H1 (cell line): ENCODE measurements at regions not wholly inside any gene's neighbourhood (a gene's known extent, or its start where the extent isn't known, plus 50 kb on each side); places are given as distances from the start of the nearest gene placed in this dataset.

Experiments
- CTCF ChIA-PET: fragments of 300-600 bp; sonication (Branson Sonifier 250); formaldehyde crosslinking; loops from one replicate; lab custom pipeline; 2021; ENCODE audit not compliant: partially characterized antibody; lab: Charles Lee
- POLR2A ChIA-PET: fragments of 300-600 bp; sonication (Branson Sonifier 250); formaldehyde crosslinking; loops from one replicate; lab custom pipeline; 2021; ENCODE audit warnings: inconsistent platforms; ENCODE audit not compliant: partially characterized antibody; lab: Charles Lee
- DNase-seq, 2 experiments: peaks; one replicate each; pipeline versions ENCODE4 v3.0.0 to v3.0.0-alpha.2; 2010 to 2022; ENCODE audit warnings: low spot score in 2 of 2, low read depth in 1 of 2, mixed read lengths in 1 of 2
- FAIRE-seq: peaks from 2 replicates; lab custom pipeline; 2011; peaks lifted over from hg19 to GRCh38; lab: Jason Lieb, UNC
- H2AFZ ChIP-seq: 2 replicates; pipeline ENCODE4 v1.8.1; 2012; ENCODE audit warnings: low read length, inconsistent platforms
- H2AK5ac ChIP-seq: 2 replicates; pipeline ENCODE4 v1.6.1; 2013; ENCODE audit warnings: low read depth, low read length
- H2BK120ac ChIP-seq: replicated peaks from 2 replicates; pipeline ENCODE3; 2013; ENCODE audit warnings: low read depth, low read length, inconsistent platforms
- H2BK12ac ChIP-seq: 2 replicates; pipeline ENCODE4 v1.6.1; 2013; ENCODE audit warnings: low read depth, low read length
- H2BK15ac ChIP-seq: 2 replicates; pipeline ENCODE4 v1.6.1; 2013; ENCODE audit warnings: low read length
- H2BK20ac ChIP-seq: 2 replicates; pipeline ENCODE4 v1.6.1; 2013; ENCODE audit warnings: low read length
- H2BK5ac ChIP-seq: 2 replicates; pipeline ENCODE4 v1.6.1; 2013; ENCODE audit warnings: low read depth, low read length
- H3K14ac ChIP-seq: 2 replicates; pipeline ENCODE4 v1.6.1; 2013; ENCODE audit warnings: inconsistent platforms; ENCODE audit not compliant: insufficient read length
- H3K18ac ChIP-seq: 2 replicates; pipeline ENCODE4 v1.6.1; 2013; ENCODE audit warnings: low read length; ENCODE audit errors: extremely low read depth
- H3K23ac ChIP-seq: 2 replicates; pipeline ENCODE4 v1.6.1; 2013; ENCODE audit warnings: inconsistent platforms; ENCODE audit not compliant: insufficient read length
- H3K23me2 ChIP-seq: 2 replicates; pipeline ENCODE4 v1.6.1; 2013; ENCODE audit warnings: low read depth, low read length
- H3K27ac ChIP-seq: 2 replicates; pipeline ENCODE4 v1.6.1; 2011; ENCODE audit warnings: low read depth, low read length, inconsistent platforms
- H3K27me3 ChIP-seq, 4 experiments: replicated peaks in 1 of 4; 1 replicate in 1 of 4; 2 replicates in 3 of 4; pipeline versions ENCODE4 v1.6.1 to v1.8.1; 2011 to 2013; ENCODE audit warnings: low read length in 3 of 4, mild to moderate bottlenecking in 3 of 4, inconsistent platforms in 2 of 4, mixed read lengths in 2 of 4, moderate library complexity in 1 of 4; ENCODE audit not compliant: control insufficient read depth in 3 of 4, insufficient read depth in 3 of 4; ENCODE audit errors: extremely low read depth in 1 of 4
- H3K36me3 ChIP-seq, 4 experiments: 2 replicates each; pipeline versions ENCODE4 v1.6.1 to v1.8.1; 2011 to 2013; ENCODE audit warnings: mild to moderate bottlenecking in 4 of 4, low read length in 3 of 4, moderate library complexity in 2 of 4, control low read depth in 1 of 4, inconsistent platforms in 1 of 4; ENCODE audit not compliant: insufficient read depth in 4 of 4, control insufficient read depth in 2 of 4
- H3K4ac ChIP-seq: replicated peaks from 2 replicates; pipeline ENCODE3; 2013; ENCODE audit warnings: low read length, low read depth, mixed read lengths, inconsistent platforms; ENCODE audit not compliant: insufficient read length
- H3K4me1 ChIP-seq, 4 experiments: replicated peaks in 1 of 4; 1 replicate in 1 of 4; 2 replicates in 3 of 4; pipeline versions ENCODE4 v1.6.1 to v1.8.1; 2011 to 2013; ENCODE audit warnings: low read length in 3 of 4, inconsistent platforms in 2 of 4, mixed read lengths in 1 of 4; ENCODE audit not compliant: insufficient read depth in 4 of 4, control insufficient read depth in 3 of 4
- H3K4me2 ChIP-seq, 2 experiments: 2 replicates each; pipeline versions ENCODE4 v1.6.1 to v1.8.1; 2011 to 2013; ENCODE audit warnings: low read depth in 2 of 2, low read length in 2 of 2, control low read depth in 1 of 2, inconsistent platforms in 1 of 2, mild to moderate bottlenecking in 1 of 2; ENCODE audit not compliant: insufficient read depth in 1 of 2
- H3K4me3 ChIP-seq, 4 experiments: fragments of 200-600, 300-600 bp in 1 of 4; sonication (generic), shearing (Covaris generic), sonication (Bioruptor Twin) in 1 of 4; 2 replicates each; pipeline versions ENCODE4 v1.5.1 to v1.8.1; 2011 to 2016; ENCODE audit warnings: low read length in 4 of 4, low read depth in 3 of 4, control low read depth in 2 of 4, inconsistent platforms in 2 of 4, mild to moderate bottlenecking in 2 of 4, mixed read lengths in 1 of 4, moderate library complexity in 1 of 4; ENCODE audit not compliant: insufficient read depth in 2 of 4; ENCODE audit errors: extremely low read depth in 1 of 4
- H3K56ac ChIP-seq: replicated peaks from 2 replicates; pipeline ENCODE3; 2013; ENCODE audit warnings: low read depth, mild to moderate bottlenecking, mixed read lengths, low read length, inconsistent platforms; ENCODE audit not compliant: insufficient read length
- H3K79me1 ChIP-seq: 2 replicates; pipeline ENCODE4 v1.6.1; 2013; ENCODE audit warnings: low read depth, low read length, control low read depth
- H3K79me2 ChIP-seq, 2 experiments: 2 replicates each; pipeline versions ENCODE4 v1.6.1 to v1.8.1; 2012 to 2013; ENCODE audit warnings: low read length in 2 of 2, mild to moderate bottlenecking in 2 of 2, inconsistent platforms in 1 of 2; ENCODE audit not compliant: insufficient read depth in 2 of 2, control insufficient read depth in 1 of 2
- H3K9ac ChIP-seq, 4 experiments: replicated peaks in 1 of 4; 1 replicate in 1 of 4; 2 replicates in 3 of 4; pipeline versions ENCODE4 v1.6.1 to v1.8.1; 2011 to 2013; ENCODE audit warnings: low read depth in 3 of 4, low read length in 3 of 4, control low read depth in 2 of 4, mild to moderate bottlenecking in 2 of 4, moderate library complexity in 2 of 4, inconsistent platforms in 1 of 4; ENCODE audit errors: extremely low read depth in 1 of 4
- H3K9me3 ChIP-seq, 2 experiments: 2 replicates each; pipeline versions ENCODE4 v1.6.1 to v1.8.1; 2012 to 2013; ENCODE audit warnings: mild to moderate bottlenecking in 2 of 2, moderate library complexity in 2 of 2, control low read depth in 1 of 2, inconsistent platforms in 1 of 2, low read depth in 1 of 2, low read length in 1 of 2, mixed read lengths in 1 of 2; ENCODE audit not compliant: insufficient read depth in 2 of 2
- H4K20me1 ChIP-seq, 2 experiments: replicated peaks in 1 of 2; 2 replicates each; pipeline versions ENCODE3 to v1.8.1; 2011 to 2013; ENCODE audit warnings: inconsistent platforms in 2 of 2, low read length in 2 of 2, mild to moderate bottlenecking in 1 of 2; ENCODE audit not compliant: insufficient read depth in 2 of 2, control insufficient read depth in 1 of 2
- H4K5ac ChIP-seq: 2 replicates; pipeline ENCODE4 v1.6.1; 2013; ENCODE audit warnings: low read length, low read depth, mixed read lengths, inconsistent platforms; ENCODE audit not compliant: insufficient read length
- H4K8ac ChIP-seq: 2 replicates; pipeline ENCODE4 v1.8.0; 2013; ENCODE audit warnings: mild to moderate bottlenecking, moderate library complexity, low read length, inconsistent platforms; ENCODE audit not compliant: insufficient read depth; ENCODE audit errors: extremely low read depth
- H4K91ac ChIP-seq: replicated peaks from 2 replicates; pipeline ENCODE3; 2013; ENCODE audit warnings: low read length, mixed read lengths, inconsistent platforms; ENCODE audit not compliant: insufficient read length
- ASH2L ChIP-seq: fragments of 200-600, 300-600 bp; sonication (generic); IDR thresholded peaks from one replicate; pipeline ENCODE4 v1.7.1; 2017; ENCODE audit warnings: low read length
- BCL11A ChIP-seq, 2 experiments: IDR thresholded peaks; one replicate each; pipeline ENCODE4 v1.6.1; 2011; ENCODE audit warnings: low read depth in 2 of 2, low read length in 2 of 2, mild to moderate bottlenecking in 2 of 2
- BRCA1 ChIP-seq: IDR thresholded peaks from 2 replicates; pipeline ENCODE4 v1.6.1; 2012; ENCODE audit warnings: low read depth, low read length, improper control_type of control experiment
- EZH2 ChIP-seq: fragments of 200-600 bp; sonication (generic); IDR thresholded peaks from 2 replicates; pipeline ENCODE4 v1.7.1; 2012; ENCODE audit warnings: low read depth, mild to moderate bottlenecking, moderate library complexity, low read length, inconsistent platforms; ENCODE audit not compliant: severe bottlenecking
- KDM5A ChIP-seq: fragments of 200-600 bp; IDR thresholded peaks from 2 replicates; pipeline ENCODE4 v1.7.1; 2012; ENCODE audit warnings: mild to moderate bottlenecking, low read length, inconsistent platforms, mixed read lengths
- NRF1 ChIP-seq: IDR thresholded peaks from 2 replicates; pipeline ENCODE4 v1.6.1; 2011; ENCODE audit warnings: mild to moderate bottlenecking, low read depth, low read length, improper control_type of control experiment
- POLR2AphosphoS5 ChIP-seq: IDR thresholded peaks from 2 replicates; pipeline ENCODE4 v1.6.1; 2011; ENCODE audit warnings: low read depth, low read length
- SAP30 ChIP-seq: fragments of 300-600 bp; sonication (generic); IDR thresholded peaks from 2 replicates; pipeline ENCODE4 v1.7.1; 2012; ENCODE audit warnings: low read length, moderate library complexity, mild to moderate bottlenecking, inconsistent platforms; ENCODE audit not compliant: insufficient read depth, insufficient replicate concordance
- SIN3A ChIP-seq, 2 experiments: IDR thresholded peaks in 1 of 2; conservative IDR thresholded peaks in 1 of 2; 2 replicates each; pipeline ENCODE4 v1.6.1; 2011 to 2012; ENCODE audit warnings: low read length in 2 of 2, improper control_type of control experiment in 1 of 2, low read depth in 1 of 2, mild to moderate bottlenecking in 1 of 2
- SRF ChIP-seq: IDR thresholded peaks from 2 replicates; pipeline ENCODE4 v1.6.1; 2011; ENCODE audit warnings: mild to moderate bottlenecking, low read depth, low read length, moderate library complexity
- SUZ12 ChIP-seq: fragments of 200-600 bp; sonication (generic); IDR thresholded peaks from 2 replicates; pipeline ENCODE4 v1.6.1; 2012; ENCODE audit warnings: mild to moderate bottlenecking, inconsistent platforms, low read length, moderate library complexity, mixed read lengths
- TEAD4 ChIP-seq: IDR thresholded peaks from 2 replicates; pipeline ENCODE4 v1.6.1; 2012; ENCODE audit warnings: low read depth, low read length, inconsistent platforms, mixed read lengths
- USF2 ChIP-seq: IDR thresholded peaks from 2 replicates; pipeline ENCODE4 v1.6.1; 2011; ENCODE audit warnings: low read length, improper control_type of control experiment
- YY1 ChIP-seq: IDR thresholded peaks from 2 replicates; pipeline ENCODE4 v1.6.1; 2011; ENCODE audit warnings: low read depth, mild to moderate bottlenecking, low read length
- WGBS, 2 experiments: shearing (Covaris generic) in 1 of 2; methylation state at CpG; one replicate each; pipeline versions ENCODE4 v1.1.6 to v1.1.7; 2013 to 2015; ENCODE audit warnings: low lambda C conversion rate in 2 of 2, mixed read lengths in 2 of 2, inconsistent platforms in 1 of 2, low coverage in 1 of 2, missing lambda C conversion rate in 1 of 2; ENCODE audit not compliant: insufficient replicate concordance in 2 of 2, insufficient coverage in 1 of 2, insufficient read length in 1 of 2; ENCODE audit errors: extremely low coverage in 1 of 2, missing lambda C conversion rate in 1 of 2; 5-methylcytosine and 5-hydroxymethylcytosine counted together

GRCh38 chr4:117489107-117489506 lies 403.7 kb upstream of the TRAM1L1 start:
- Histone ChIP-seq H2BK5ac (no peak overlapping the region), H3K9ac (no peak overlapping the region), H4K8ac (no peak overlapping the region), H2BK20ac (no peak overlapping the region), H2BK12ac (no peak overlapping the region), H3K9me3 (no peaks in the 10 kb centered on the region), H4K91ac (no peak overlapping the region), H3K79me2 (no peaks in the 10 kb centered on the region), H3K4me3 (no peak overlapping the region), H2BK120ac (no peak overlapping the region), H4K5ac (no peak overlapping the region), H4K20me1 (no peaks in the 10 kb centered on the region), H2BK15ac (no peak overlapping the region), H3K4ac (no peak overlapping the region), H2AFZ (no peak overlapping the region), H3K36me3 (no peaks in the 10 kb centered on the region), H3K14ac (no peak overlapping the region), H3K27me3 (no peaks in the 10 kb centered on the region), H3K4me1 (peaks cover 0 to 4% (median 1%) of the 10 kb centered on the region in 4 experiments; a peak in 3 of 7 replicates), H3K56ac (no peak overlapping the region), H2AK5ac (no peak overlapping the region), H3K18ac (no peak overlapping the region), H3K23me2 (no peaks in the 10 kb centered on the region), H3K27ac (no peak overlapping the region), H3K4me2 (no peak overlapping the region), H3K23ac (no peak overlapping the region), H3K79me1 (no peaks in the 10 kb centered on the region)
- ChIA-PET POLR2A (no interaction called here), CTCF (interaction anchor here (1.6 kb wide), 1 partner anchor 22 kb away, joined by 3 read pairs; no protein-coding TSS in a partner anchor)
- DNase-seq (no peak), FAIRE-seq (no peak)
- WGBS, 2 experiments = 93% methylated on average over 2 of the region's 2 CpGs; no CpG with 5 or more reads in 1 of the 2 experiments
- no peak for TF ChIP-seq YY1
- TF ChIP-seq BCL11A (IDR thresholded peaks at IDR 0.05; ENCODE audit: low read depth in 2 of 2, low read length in 2 of 2) = no peak
- TF ChIP-seq EZH2 = no peak
- no peak for TF ChIP-seq POLR2AphosphoS5
- TF ChIP-seq SAP30 = no peak
- TF ChIP-seq ASH2L = no peak
- no peak for TF ChIP-seq SRF
- TF ChIP-seq SIN3A (conservative IDR thresholded peaks at IDR 0.05 in 1 of 2, IDR thresholded peaks at IDR 0.05 in 1 of 2; ENCODE audit: low read depth in 1 of 2, low read length in 2 of 2) = no peak
- TF ChIP-seq SUZ12 = no peak
- TF ChIP-seq KDM5A = no peak
- TF ChIP-seq TEAD4 = no peak
- no peak for TF ChIP-seq BRCA1
- TF ChIP-seq USF2 = no peak
- TF ChIP-seq NRF1 = no peak
